ENCODE measurements at regions not wholly inside any gene's neighbourhood (a gene's known extent, or its start where the extent isn't known, plus 50 kb on each side); places are given as distances from the start of the nearest gene placed in this dataset.
A peak's percentile ranks its signal among the peaks of the same experiment; 100 is the strongest.

DNA sequence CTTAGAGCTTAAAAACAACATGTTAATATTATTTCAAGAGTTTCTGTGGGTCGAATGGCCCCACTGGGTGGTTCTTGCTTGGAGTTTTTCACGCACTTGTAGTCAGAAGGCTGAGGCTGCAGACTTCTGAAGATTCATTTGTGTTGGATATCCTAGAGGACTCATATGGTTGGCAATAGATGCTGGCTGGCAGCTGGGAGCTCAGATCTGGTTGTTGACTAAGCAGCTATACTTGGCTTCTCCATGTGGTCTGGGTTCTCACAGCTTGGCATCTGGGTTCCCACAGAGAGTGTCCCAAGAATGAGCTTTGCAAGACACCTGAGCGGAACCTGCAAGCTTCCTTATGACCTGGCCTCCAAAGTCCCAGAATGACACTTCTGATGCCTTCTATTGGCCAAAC is 163.9 kb upstream of the ZC3H12C start:
- H4K20me1 ChIP-seq (ENCODE audit: insufficient read depth, low read length): no peaks in the 10 kb centered on the region
- H3K4me1 ChIP-seq (ENCODE audit: insufficient read depth, low read length): no peaks in the 10 kb centered on the region
- H3K9me3 ChIP-seq (ENCODE audit: insufficient read depth, low read depth, low read length): no peaks in the 10 kb centered on the region
- no peaks in the 10 kb centered on the region for H3K27me3 Mint-ChIP-seq (ENCODE audit: low read depth, unreplicated experiment)
- H3K27ac ChIP-seq (ENCODE audit: low read depth, low read length): no peak overlapping the region
- H3K79me2 ChIP-seq (ENCODE audit: insufficient read depth, low read length): no peaks in the 10 kb centered on the region
- no peak overlapping the region for H3K9ac ChIP-seq (ENCODE audit: low read length)
- H3K9me3 Mint-ChIP-seq (ENCODE audit: unreplicated experiment): no peaks in the 10 kb centered on the region
- H3K27ac Mint-ChIP-seq (ENCODE audit: unreplicated experiment): no peak overlapping the region
- FAIRE-seq: no peak
- H3K27me3 ChIP-seq (ENCODE audit: insufficient read depth, low read length): no peaks in the 10 kb centered on the region
- peaks cover 1% of the 10 kb centered on the region for H3K4me1 Mint-ChIP-seq (ENCODE audit: low read depth, unreplicated experiment)
- TF ChIP-seq, protein P1, sequence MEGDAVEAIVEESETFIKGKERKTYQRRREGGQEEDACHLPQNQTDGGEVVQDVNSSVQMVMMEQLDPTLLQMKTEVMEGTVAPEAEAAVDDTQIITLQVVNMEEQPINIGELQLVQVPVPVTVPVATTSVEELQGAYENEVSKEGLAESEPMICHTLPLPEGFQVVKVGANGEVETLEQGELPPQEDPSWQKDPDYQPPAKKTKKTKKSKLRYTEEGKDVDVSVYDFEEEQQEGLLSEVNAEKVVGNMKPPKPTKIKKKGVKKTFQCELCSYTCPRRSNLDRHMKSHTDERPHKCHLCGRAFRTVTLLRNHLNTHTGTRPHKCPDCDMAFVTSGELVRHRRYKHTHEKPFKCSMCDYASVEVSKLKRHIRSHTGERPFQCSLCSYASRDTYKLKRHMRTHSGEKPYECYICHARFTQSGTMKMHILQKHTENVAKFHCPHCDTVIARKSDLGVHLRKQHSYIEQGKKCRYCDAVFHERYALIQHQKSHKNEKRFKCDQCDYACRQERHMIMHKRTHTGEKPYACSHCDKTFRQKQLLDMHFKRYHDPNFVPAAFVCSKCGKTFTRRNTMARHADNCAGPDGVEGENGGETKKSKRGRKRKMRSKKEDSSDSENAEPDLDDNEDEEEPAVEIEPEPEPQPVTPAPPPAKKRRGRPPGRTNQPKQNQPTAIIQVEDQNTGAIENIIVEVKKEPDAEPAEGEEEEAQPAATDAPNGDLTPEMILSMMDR (IDR thresholded peaks at IDR 0.05; ENCODE audit: insufficient read depth, low read depth, low read length): no peak
- no peak for TF ChIP-seq EZH2 (IDR thresholded peaks at IDR 0.05; ENCODE audit: insufficient read depth, low read length)
- DNase-seq (ENCODE audit: low read depth): no peak
- no peak overlapping the region for H2AFZ ChIP-seq (ENCODE audit: low read depth, low read length)
- H3K4me3 ChIP-seq (ENCODE audit: insufficient read depth, low read depth, low read length): no peak overlapping the region
- no peak overlapping the region for H3K4me3 Mint-ChIP-seq (ENCODE audit: unreplicated experiment)
- H3K36me3 ChIP-seq (ENCODE audit: insufficient read depth, low read length): no peaks in the 10 kb centered on the region
- H3K4me2 ChIP-seq (ENCODE audit: low read length): no peak overlapping the region
- H3K36me3 Mint-ChIP-seq (ENCODE audit: low read depth, unreplicated experiment): no peaks in the 10 kb centered on the region

DNA sequence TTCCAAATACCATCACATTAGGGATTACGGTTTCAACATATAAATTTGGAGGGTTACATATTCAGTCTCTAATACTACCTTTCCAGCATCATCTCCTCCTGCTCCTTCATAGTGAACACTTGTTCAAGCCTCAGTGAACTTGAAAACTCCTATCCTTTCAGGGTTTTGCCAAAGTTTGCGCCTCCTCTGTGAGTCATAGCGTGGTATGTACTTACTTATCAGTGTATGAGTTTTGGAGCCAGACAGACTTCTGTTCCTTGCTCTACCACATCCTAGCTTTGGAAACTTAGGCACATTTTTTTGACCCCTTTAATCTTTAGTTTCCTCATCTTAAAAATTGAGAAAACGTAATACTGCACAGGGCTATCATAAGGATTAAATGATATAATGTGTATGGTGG is 160.1 kb upstream of the ZC3H12C start:
- H3K4me3 Mint-ChIP-seq (ENCODE audit: unreplicated experiment): no peak overlapping the region
- Histone ChIP-seq H3K27ac (ENCODE audit: low read depth, low read length) (no peak overlapping the region), H3K4me2 (ENCODE audit: low read length) (no peak overlapping the region), H3K36me3 (ENCODE audit: insufficient read depth, low read length) (no peaks in the 10 kb centered on the region), H3K27me3 (ENCODE audit: insufficient read depth, low read length) (no peaks in the 10 kb centered on the region), H2AFZ (ENCODE audit: low read depth, low read length) (no peak overlapping the region), H3K4me3 (ENCODE audit: insufficient read depth, low read depth, low read length) (no peak overlapping the region), H3K9ac (ENCODE audit: low read length) (no peak overlapping the region), H3K79me2 (ENCODE audit: insufficient read depth, low read length) (no peaks in the 10 kb centered on the region), H3K4me1 (ENCODE audit: insufficient read depth, low read length) (no peaks in the 10 kb centered on the region), H3K9me3 (ENCODE audit: insufficient read depth, low read depth, low read length) (no peaks in the 10 kb centered on the region), H4K20me1 (ENCODE audit: insufficient read depth, low read length) (no peaks in the 10 kb centered on the region)
- H3K27me3 Mint-ChIP-seq (ENCODE audit: low read depth, unreplicated experiment): no peaks in the 10 kb centered on the region
- FAIRE-seq (no peak), DNase-seq (ENCODE audit: low read depth) (peak; percentile 88)
- peaks cover 1% of the 10 kb centered on the region for H3K4me1 Mint-ChIP-seq (ENCODE audit: low read depth, unreplicated experiment)
- TF ChIP-seq EZH2 (IDR thresholded peaks at IDR 0.05; ENCODE audit: insufficient read depth, low read length): no peak
- TF ChIP-seq, protein P1 (IDR thresholded peaks at IDR 0.05; ENCODE audit: insufficient read depth, low read depth, low read length): no peak
- no peaks in the 10 kb centered on the region for H3K9me3 Mint-ChIP-seq (ENCODE audit: unreplicated experiment)
- H3K36me3 Mint-ChIP-seq (ENCODE audit: low read depth, unreplicated experiment): no peaks in the 10 kb centered on the region
- no peak overlapping the region for H3K27ac Mint-ChIP-seq (ENCODE audit: unreplicated experiment)

DNA sequence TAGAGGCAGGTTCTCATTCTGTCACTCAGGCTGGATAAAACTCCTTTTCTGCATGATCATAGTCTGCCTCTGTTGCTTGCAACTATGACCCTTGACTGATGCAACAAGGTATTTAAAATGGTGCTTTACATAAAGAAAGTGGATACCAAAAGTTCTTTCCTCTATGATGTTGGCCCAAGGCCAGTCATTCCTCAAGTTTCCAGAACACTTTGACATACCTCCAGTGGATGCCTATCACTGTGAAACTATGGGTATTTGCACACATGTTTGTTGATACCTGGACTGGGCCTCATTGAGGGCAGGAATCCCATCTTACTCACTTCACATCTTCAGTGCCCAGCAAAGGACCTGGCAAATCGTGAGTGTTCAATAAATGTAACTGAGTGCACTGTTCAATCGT is 159.0 kb upstream of the ZC3H12C start:
- Mint-ChIP-seq H3K27ac (ENCODE audit: unreplicated experiment) (no peak overlapping the region), H3K4me3 (ENCODE audit: unreplicated experiment) (no peak overlapping the region), H3K9me3 (ENCODE audit: unreplicated experiment) (no peaks in the 10 kb centered on the region), H3K36me3 (ENCODE audit: low read depth, unreplicated experiment) (no peaks in the 10 kb centered on the region), H3K27me3 (ENCODE audit: low read depth, unreplicated experiment) (no peaks in the 10 kb centered on the region), H3K4me1 (ENCODE audit: low read depth, unreplicated experiment) (peaks cover 1% of the 10 kb centered on the region)
- FAIRE-seq (no peak), DNase-seq (ENCODE audit: low read depth) (no peak)
- no peaks in the 10 kb centered on the region for H3K9me3 ChIP-seq (ENCODE audit: insufficient read depth, low read depth, low read length)
- H3K4me2 ChIP-seq (ENCODE audit: low read length): no peak overlapping the region
- no peaks in the 10 kb centered on the region for H4K20me1 ChIP-seq (ENCODE audit: insufficient read depth, low read length)
- H3K36me3 ChIP-seq (ENCODE audit: insufficient read depth, low read length): no peaks in the 10 kb centered on the region
- TF ChIP-seq EZH2 (IDR thresholded peaks at IDR 0.05; ENCODE audit: insufficient read depth, low read length): no peak
- TF ChIP-seq, protein P1 (IDR thresholded peaks at IDR 0.05; ENCODE audit: insufficient read depth, low read depth, low read length): no peak
- H3K4me3 ChIP-seq (ENCODE audit: insufficient read depth, low read depth, low read length): no peak overlapping the region
- no peaks in the 10 kb centered on the region for H3K79me2 ChIP-seq (ENCODE audit: insufficient read depth, low read length)
- no peaks in the 10 kb centered on the region for H3K4me1 ChIP-seq (ENCODE audit: insufficient read depth, low read length)
- H3K9ac ChIP-seq (ENCODE audit: low read length): no peak overlapping the region
- H3K27ac ChIP-seq (ENCODE audit: low read depth, low read length): no peak overlapping the region
- H3K27me3 ChIP-seq (ENCODE audit: insufficient read depth, low read length): no peaks in the 10 kb centered on the region
- H2AFZ ChIP-seq (ENCODE audit: low read depth, low read length): no peak overlapping the region
